Endodermal cell (in vitro differentiated cells): ENCODE measurements at regions not wholly inside any gene's neighbourhood (a gene's known extent, or its start where the extent isn't known, plus 50 kb on each side); places are given as distances from the start of the nearest gene placed in this dataset.

Experiments used
- DNase-seq: peaks from one replicate; pipeline ENCODE4 v3.0.0-alpha.2; 2017
- H3K27ac ChIP-seq: 2 replicates; pipeline ENCODE4 v1.5.1; 2013; ENCODE audit warnings: mild to moderate bottlenecking, low read depth, low read length, moderate library complexity
- H3K27me3 ChIP-seq: 2 replicates; pipeline ENCODE4 v1.6.1; 2013; ENCODE audit warnings: mild to moderate bottlenecking, low read length, moderate library complexity; ENCODE audit not compliant: insufficient read depth, control insufficient read depth, poor library complexity, severe bottlenecking
- H3K36me3 ChIP-seq: 2 replicates; pipeline ENCODE4 v1.7.0; 2013; ENCODE audit warnings: mild to moderate bottlenecking, low read length, moderate library complexity; ENCODE audit not compliant: control insufficient read depth, insufficient read depth
- H3K4me1 ChIP-seq: one replicate; pipeline ENCODE4 v1.7.0; 2013; ENCODE audit warnings: low read length; ENCODE audit not compliant: control insufficient read depth, insufficient read depth
- H3K4me3 ChIP-seq: 2 replicates; pipeline ENCODE4 v1.5.1; 2013; ENCODE audit warnings: mild to moderate bottlenecking, low read length, moderate library complexity
- H3K9ac ChIP-seq: 2 replicates; pipeline ENCODE4 v1.6.1; 2013; ENCODE audit warnings: mild to moderate bottlenecking, low read length, moderate library complexity; ENCODE audit not compliant: poor library complexity, severe bottlenecking; ENCODE audit errors: extremely low read depth
- H3K9me3 ChIP-seq: 2 replicates; pipeline ENCODE4 v1.6.1; 2013; ENCODE audit warnings: mild to moderate bottlenecking, low read length, moderate library complexity; ENCODE audit not compliant: control insufficient read depth
- H3K27ac Mint-ChIP-seq: 2 replicates; pipeline ENCODE4 v1.8.0; 2020; ENCODE audit warnings: mixed read lengths
- H3K27me3 Mint-ChIP-seq: 2 replicates; pipeline ENCODE4 v1.8.0; 2021; ENCODE audit warnings: mild to moderate bottlenecking, mixed read lengths; ENCODE audit not compliant: insufficient read depth
- H3K36me3 Mint-ChIP-seq: 2 replicates; pipeline ENCODE4 v1.8.0; 2020; ENCODE audit warnings: low read depth, mixed read lengths
- H3K4me1 Mint-ChIP-seq: 2 replicates; pipeline ENCODE4 v1.8.0; 2020; ENCODE audit warnings: mixed read lengths
- H3K4me3 Mint-ChIP-seq: 2 replicates; pipeline ENCODE4 v1.8.0; 2020; ENCODE audit warnings: mild to moderate bottlenecking, moderate library complexity, mixed read lengths
- H3K9me3 Mint-ChIP-seq: 2 replicates; pipeline ENCODE4 v1.8.0; 2020; ENCODE audit warnings: mild to moderate bottlenecking, mixed read lengths
- WGBS, 2 experiments: methylation state at CpG; one replicate each; pipeline versions ENCODE4 v1.1.5 to v1.1.7; 2013; ENCODE audit warnings: missing lambda C conversion rate in 2 of 2, mixed read lengths in 1 of 2; ENCODE audit not compliant: insufficient coverage in 1 of 2, insufficient read length in 1 of 2; 5-methylcytosine and 5-hydroxymethylcytosine counted together
- TF ChIP-seq, protein P1 (sequence below): fragments of 200-600 bp; sonication (generic); conservative IDR thresholded peaks from 2 replicates; pipeline ENCODE4 v1.5.0; 2021; ENCODE audit warnings: antibody characterized with exemption, mild to moderate bottlenecking

DNA sequence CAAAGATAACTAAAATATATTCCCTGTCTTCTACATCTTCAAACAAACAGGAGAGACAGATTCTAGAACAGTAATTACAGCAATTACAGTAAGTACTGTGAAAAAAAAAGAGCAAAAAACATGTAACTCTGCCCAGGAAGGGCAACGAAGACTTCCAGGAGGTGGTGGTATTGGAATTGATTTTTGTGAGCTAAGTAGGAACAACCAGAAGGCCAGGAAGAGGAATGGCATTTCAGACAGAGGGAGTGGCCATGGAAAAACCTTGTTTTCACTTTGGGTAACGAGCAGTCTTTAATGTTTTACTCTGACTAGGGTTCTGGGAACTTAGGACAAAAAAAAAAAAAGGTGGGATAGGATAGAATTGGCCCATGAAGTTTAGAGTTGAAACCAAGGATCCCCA is 196.3 kb upstream of the PLEKHG7 start:
- Mint-ChIP-seq H3K36me3 (no peaks in the 10 kb centered on the region), H3K4me1 (peaks cover 25% of the 10 kb centered on the region), H3K27me3 (no peaks in the 10 kb centered on the region), H3K4me3 (no peak overlapping the region), H3K27ac (no peak overlapping the region), H3K9me3 (no peaks in the 10 kb centered on the region)
- DNase-seq, result no peak
- Histone ChIP-seq H3K27ac (no peak overlapping the region), H3K4me1 (peaks cover 6% of the 10 kb centered on the region), H3K9me3 (no peaks in the 10 kb centered on the region), H3K4me3 (no peak overlapping the region), H3K9ac (no peak overlapping the region), H3K27me3 (no peaks in the 10 kb centered on the region), H3K36me3 (no peaks in the 10 kb centered on the region)
- 80 to 88% methylated on average over 2 of the region's 2 CpGs for WGBS, 2 experiments
- TF ChIP-seq, protein P1, sequence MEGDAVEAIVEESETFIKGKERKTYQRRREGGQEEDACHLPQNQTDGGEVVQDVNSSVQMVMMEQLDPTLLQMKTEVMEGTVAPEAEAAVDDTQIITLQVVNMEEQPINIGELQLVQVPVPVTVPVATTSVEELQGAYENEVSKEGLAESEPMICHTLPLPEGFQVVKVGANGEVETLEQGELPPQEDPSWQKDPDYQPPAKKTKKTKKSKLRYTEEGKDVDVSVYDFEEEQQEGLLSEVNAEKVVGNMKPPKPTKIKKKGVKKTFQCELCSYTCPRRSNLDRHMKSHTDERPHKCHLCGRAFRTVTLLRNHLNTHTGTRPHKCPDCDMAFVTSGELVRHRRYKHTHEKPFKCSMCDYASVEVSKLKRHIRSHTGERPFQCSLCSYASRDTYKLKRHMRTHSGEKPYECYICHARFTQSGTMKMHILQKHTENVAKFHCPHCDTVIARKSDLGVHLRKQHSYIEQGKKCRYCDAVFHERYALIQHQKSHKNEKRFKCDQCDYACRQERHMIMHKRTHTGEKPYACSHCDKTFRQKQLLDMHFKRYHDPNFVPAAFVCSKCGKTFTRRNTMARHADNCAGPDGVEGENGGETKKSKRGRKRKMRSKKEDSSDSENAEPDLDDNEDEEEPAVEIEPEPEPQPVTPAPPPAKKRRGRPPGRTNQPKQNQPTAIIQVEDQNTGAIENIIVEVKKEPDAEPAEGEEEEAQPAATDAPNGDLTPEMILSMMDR, result no peak

DNA sequence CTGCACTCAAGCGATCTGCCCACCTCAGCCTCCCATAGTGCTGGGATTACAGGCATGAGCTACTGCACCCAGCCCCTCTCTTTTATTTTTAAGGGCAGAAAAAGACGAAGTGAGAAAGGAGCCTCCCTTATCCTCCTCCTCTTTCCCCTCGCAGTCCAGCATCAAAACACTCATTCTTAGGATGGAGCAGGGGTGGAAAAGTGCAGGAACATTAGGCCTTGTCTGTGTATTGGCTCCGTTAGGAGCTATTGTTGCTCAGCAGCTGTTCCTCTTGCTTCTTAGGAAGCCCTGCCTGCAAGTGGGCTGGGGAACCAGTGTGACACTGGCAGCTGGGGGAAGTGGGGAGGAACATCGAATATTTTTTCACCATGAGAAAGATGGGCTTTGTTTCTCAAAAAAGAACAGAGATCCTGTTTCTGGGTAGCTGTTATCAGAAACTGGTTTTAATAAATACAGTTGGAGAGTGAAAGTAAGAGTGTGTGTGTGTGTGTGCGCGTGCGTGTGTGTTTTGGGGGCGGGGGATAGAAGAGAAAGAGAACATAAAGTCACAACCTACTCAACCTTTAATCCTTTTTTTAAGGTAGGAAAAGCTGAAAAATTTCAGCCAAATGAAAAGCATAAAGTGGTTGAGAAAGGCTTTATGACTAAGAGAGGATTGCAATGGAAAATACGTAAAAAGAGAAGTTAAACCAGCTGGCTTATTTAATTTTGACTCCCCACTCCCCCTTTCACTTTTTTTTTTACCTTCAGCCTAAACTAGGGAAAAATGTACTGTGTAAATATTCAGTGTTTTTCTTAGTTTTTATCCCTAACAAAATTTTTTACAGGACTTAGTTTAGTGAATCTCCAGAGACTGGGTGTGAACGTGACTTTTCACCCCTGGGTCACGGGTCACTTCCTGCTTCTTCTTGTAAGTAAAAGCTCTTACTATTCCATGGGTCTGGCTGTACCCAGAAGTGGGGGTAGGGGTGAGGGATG is 197.2 kb upstream of the PLEKHG7 start:
- Histone ChIP-seq H3K36me3 (no peaks in the 10 kb centered on the region), H3K4me3 (no peak overlapping the region), H3K27ac (peak overlapping the region; percentile 76), H3K9me3 (no peaks in the 10 kb centered on the region), H3K9ac (no peak overlapping the region), H3K27me3 (no peaks in the 10 kb centered on the region), H3K4me1 (peaks cover 6% of the 10 kb centered on the region)
- TF ChIP-seq, protein P1, result no peak
- WGBS, 2 experiments, result 81 to 100% methylated on average over 1 to 6 of the region's 12 CpGs
- H3K9me3 Mint-ChIP-seq, result no peaks in the 10 kb centered on the region
- no peaks in the 10 kb centered on the region for H3K27me3 Mint-ChIP-seq
- no peak overlapping the region for H3K4me3 Mint-ChIP-seq
- H3K27ac Mint-ChIP-seq, result no peak overlapping the region
- H3K4me1 Mint-ChIP-seq, result peaks cover 25% of the 10 kb centered on the region
- no peaks in the 10 kb centered on the region for H3K36me3 Mint-ChIP-seq
- DNase-seq, result no peak

DNA sequence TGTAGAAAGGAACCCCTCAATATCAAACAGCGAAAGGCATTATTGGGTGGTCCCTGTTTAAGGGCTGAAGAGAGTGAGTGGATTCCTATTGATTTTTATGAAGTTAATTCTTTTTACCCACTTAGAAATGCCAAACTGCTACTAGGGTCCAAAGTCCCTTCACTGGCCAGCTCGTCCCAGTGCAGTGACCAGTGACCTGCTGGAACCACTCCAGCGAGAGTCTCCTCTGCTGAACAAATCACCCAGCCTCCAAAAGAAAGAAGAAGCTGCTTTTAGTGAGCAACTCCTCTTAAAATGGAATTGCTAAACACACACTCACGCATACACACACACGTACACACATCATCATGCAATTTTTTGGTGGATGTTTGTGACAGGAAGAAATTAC is 198.2 kb upstream of the PLEKHG7 start:
- H3K9me3 Mint-ChIP-seq, result no peaks in the 10 kb centered on the region
- H3K4me3 Mint-ChIP-seq, result no peak overlapping the region
- no peaks in the 10 kb centered on the region for H3K27me3 Mint-ChIP-seq
- H3K4me1 Mint-ChIP-seq, result peaks cover 25% of the 10 kb centered on the region
- H3K9me3 ChIP-seq, result no peaks in the 10 kb centered on the region
- TF ChIP-seq, protein P1, result no peak
- no peaks in the 10 kb centered on the region for H3K27me3 ChIP-seq
- H3K36me3 ChIP-seq, result no peaks in the 10 kb centered on the region
- no peak for DNase-seq
- no peak overlapping the region for H3K9ac ChIP-seq
- H3K27ac Mint-ChIP-seq, result no peak overlapping the region
- 84 to 100% methylated on average over 2 to 3 of the region's 5 CpGs for WGBS, 2 experiments
- H3K4me1 ChIP-seq, result peaks cover 6% of the 10 kb centered on the region
- no peak overlapping the region for H3K27ac ChIP-seq
- no peak overlapping the region for H3K4me3 ChIP-seq
- H3K36me3 Mint-ChIP-seq, result no peaks in the 10 kb centered on the region
